Stimulated activated CD8-positive, alpha-beta memory T cell treated with anti-CD3 and anti-CD28 coated beads, Interleukin-15, amount 100 ng/mL, for 24 hours (primary cell): ENCODE measurements at regions not wholly inside any gene's neighbourhood (a gene's known extent, or its start where the extent isn't known, plus 50 kb on each side); places are given as distances from the start of the nearest gene placed in this dataset.

Experiments used
- DNase-seq: peaks from one replicate; pipeline ENCODE4 v3.0.0-alpha.2; 2020; ENCODE audit warnings: low read depth

DNA sequence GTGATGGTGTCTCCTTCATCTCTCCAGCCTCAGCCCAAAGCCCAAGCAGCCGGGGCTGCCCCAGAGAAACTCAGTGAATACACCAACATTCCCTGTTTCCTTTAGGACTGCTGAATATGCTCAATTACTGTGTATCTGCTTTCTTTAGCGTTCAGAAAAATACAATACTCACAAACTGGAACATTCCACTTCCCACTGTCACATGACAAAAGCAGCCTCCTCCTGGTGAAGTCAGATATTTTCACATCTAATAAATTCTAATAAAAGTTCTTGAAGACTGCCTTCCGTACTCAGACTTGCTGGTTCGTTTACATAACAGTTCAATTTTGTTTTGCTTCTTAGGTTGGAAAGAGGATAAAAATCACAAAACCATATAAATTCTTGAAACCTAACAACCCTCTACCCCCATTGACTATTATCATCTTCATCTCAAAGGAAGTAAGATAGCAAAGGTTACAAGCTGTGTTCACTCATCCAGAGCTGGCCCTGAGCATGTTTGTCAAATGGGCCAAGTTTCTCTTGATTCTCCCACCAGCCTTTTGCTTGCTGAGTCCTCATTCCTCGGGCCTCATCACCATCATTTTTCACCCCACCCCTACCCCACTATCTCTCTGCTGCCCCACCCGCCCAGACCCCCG lies 190.8 kb upstream of the HNRNPA3 start:
- no peak for DNase-seq

DNA sequence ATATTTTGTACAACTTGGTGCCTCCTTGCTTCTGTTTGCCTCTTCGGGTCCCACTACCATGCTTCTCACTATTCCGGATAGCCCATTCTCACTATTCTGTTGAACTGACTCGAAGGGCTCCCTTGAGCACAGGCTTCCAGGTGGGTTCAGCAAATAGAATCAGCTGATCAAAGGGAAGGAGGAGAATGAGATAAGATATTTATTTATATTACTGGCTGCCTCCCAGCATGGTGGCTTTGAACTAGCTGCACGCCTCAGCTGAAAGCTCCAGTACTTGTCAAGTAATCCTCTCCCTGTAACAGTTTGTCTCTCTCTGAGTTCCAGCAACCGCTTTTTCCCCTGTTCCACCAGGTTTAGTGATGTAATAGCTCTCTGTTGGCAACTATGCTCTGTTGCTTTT lies 187.8 kb upstream of the HNRNPA3 start:
- no peak for DNase-seq

DNA sequence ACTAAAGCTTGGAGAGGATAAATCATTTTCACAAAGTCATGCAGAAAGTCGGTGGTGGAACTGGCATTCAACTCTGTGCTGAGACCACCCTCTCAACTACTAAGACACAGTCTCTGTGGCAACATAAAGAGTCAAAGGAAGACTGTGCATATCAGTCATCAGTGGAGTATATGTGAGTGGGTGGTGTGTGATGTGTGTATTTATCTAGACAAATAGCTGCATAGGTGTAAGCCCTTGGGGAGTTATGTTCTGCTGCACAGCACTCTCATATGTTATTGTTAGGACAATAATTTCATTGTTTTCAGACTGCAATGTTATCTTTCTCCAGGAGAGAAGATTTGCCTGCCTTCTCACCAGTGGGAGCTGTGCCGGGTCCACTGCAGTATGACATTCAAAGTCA lies 186.3 kb upstream of the HNRNPA3 start:
- no peak for DNase-seq

DNA sequence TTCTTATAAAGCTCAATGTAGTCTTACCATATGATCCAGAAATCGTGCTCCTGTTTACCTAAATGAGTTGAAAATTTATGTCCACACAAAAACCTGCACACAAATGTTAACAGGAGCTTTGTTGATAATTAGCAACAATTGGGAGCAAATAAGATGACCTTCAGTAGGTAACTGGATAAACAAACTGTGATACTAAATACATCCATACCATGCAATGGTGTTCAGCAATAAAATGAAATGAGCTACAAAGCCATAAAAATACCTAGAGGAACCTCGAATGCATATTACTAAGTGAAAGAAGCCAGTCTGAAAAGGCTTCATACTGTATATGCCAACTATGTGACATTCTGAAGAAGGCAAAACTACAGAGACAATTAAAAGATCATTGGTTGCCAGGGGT lies 185.6 kb upstream of the HNRNPA3 start:
- no peak for DNase-seq

DNA sequence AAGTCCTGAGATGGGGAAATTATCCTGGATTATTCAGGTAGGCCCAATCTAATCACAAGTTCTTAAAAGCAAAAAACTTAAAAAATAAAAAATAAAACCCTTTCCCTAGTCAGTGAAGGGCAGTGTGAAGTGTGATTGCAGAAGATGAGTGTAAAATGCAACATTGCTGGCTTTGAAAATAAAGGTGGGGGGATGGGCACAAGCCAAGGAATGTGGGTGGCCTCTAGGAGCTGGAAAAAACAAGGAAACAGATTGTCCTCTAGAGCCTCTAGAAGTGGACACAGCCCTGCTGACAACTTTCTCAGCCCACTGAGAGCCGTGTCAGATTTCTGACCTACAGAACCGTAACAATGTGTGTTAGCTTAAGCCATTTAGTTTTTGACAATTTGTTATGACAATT lies 184.3 kb upstream of the HNRNPA3 start:
- no peak for DNase-seq

DNA sequence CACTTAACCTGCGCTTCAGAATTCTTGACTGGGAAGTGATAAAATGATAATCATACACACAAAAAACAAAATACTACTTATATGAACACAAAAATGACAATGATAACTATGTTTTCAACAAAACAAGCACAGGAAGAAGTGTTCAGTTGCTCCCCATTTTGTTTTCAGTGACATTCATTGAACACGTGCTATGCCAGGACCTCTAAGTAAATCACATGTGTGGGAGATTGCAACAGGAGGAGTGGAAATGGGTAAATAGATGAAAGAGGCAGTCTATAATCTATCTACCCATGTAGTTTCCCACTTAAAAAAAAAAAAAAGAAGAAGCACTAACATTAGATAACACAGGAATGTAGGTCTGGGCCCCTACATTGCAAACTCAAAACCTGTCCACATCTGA lies 183.5 kb upstream of the HNRNPA3 start:
- no peak for DNase-seq

DNA sequence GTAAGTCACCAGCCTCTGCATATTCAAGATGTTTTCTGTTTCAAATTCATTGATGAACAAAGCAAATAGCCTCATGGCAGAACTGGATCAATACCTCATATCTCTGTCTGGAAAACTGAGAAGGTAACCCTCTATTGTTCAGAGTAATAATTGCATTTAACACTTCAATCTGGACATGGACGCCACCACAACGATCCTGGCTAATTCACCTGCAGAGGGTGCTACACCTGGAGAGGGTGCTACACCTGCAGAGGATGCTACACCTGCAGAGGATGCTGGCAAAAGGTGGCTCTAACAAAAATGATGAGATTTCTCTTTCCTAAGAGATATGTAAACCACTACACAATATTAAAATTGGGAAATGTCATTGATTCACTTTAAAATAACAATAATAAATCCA lies 183.1 kb upstream of the HNRNPA3 start:
- DNase-seq: no peak

DNA sequence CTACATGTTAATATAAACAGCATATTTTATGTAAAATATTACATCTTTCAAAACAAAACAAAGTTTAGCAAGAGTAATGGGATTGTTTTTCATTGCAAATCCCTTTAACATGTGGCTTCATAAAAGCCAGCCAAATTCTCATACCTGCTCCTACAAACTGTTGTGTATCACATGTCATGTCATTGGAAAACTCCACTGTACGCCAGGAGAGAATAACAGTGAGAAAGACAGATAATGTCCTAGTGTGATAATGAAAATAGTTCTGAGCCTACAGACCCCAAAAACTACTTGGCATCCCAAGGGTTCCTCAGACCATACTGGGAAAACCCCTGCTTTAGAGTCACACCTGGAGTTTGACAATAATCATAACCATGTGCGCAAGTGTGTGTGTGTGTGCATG lies 182.7 kb upstream of the HNRNPA3 start:
- no peak for DNase-seq

DNA sequence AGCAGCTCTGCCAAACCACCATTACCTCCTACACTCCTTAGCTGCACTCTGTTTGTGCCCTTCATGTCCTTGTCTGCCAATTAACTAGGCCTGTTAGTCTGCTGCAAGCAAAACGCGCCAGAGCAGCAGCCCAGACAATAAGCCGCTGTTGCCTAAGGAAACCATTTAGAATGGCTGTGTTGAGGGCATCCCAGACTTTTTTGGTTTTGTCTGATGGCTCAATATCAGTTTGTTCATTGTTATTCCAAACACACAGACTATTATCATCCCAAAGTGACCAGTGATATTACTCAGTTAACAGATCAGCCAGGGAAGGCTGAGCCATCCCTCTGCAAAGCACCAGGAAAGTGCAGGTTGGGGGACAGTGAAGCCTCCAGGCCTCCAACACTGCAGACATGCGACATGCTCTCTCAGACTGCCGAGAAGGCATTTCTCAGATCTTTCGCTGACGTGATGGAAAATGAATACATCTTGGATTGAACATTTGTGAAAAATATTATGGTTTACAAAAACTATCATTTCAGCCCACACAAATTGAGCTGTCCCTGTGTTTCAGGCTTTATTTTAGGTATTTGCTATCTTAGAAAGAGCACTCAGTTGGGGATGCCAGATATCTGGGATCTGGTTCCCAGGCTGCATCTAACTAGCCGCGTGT lies 182.0 kb upstream of the HNRNPA3 start:
- DNase-seq: no peak

DNA sequence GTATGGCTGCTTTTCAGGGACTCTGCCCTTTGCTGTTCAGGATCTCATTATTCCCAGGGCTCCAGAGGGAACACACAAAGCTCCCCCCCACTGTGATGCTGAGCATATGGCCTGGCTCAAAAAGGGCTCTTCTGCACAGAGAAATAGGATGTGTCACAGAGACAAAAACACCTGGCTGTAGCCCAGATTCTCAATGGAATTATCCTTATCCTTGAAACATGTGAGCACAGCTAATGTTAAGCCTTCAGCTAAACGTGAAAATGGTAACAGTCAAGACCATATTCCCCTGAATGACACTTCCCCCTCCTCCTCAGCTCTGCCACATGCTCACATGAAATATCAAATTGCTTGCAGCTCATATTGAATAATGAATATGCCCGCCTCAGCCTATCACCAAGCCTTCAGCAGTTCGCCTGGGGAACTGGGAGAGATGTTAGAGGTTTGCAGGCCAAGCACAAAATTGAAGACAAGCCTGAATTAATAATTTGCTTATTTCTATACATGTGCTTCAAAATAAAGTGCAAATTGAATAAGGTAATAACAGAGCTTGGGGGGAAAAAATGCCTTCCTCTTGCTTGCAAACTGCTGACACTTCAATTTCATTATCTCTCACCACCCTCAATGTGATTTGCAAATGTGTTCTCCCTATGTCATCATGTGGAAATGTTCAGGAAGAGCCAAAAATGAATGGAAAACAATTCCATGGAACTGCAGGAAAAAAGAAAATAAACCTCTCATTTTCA lies 181.0 kb upstream of the HNRNPA3 start:
- DNase-seq: no peak

DNA sequence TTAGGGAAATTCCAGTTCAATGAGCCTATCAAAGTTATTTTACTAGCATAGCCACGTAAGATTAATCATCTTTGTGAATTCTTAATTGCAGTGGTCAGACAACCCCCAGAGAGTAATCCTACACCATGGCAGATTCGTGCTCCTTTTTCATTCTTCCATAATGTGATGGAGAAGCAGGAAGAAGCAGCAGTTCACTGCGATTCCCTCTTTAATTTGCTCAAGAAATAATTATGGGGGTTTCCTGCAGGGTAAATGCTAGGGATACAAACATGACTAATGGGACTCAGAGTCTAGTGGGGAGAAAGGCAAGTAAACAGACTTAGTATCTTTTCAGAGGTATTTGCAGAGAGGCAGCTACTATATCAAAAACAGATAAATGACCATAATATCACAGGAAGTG lies 175.8 kb upstream of the HNRNPA3 start:
- DNase-seq: no peak

DNA sequence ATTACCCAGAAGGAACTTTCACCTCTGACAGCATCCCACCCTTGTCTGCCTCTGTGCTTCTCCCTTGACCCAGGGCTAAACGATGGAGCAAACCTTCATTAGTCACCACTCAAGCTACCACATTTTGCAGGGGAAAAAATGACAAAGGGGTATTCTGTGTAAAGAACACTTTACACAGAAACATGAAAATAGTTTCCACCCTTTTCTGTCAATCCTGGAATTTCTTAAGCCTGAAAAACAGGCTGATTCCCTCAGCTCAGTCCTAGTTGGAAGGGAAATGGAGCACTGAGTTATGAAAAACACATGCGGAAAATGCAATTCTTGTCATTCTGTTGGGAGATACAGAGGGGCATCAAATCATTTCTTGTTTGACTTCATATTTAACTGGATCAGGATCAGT lies 175.0 kb upstream of the HNRNPA3 start:
- DNase-seq: no peak

DNA sequence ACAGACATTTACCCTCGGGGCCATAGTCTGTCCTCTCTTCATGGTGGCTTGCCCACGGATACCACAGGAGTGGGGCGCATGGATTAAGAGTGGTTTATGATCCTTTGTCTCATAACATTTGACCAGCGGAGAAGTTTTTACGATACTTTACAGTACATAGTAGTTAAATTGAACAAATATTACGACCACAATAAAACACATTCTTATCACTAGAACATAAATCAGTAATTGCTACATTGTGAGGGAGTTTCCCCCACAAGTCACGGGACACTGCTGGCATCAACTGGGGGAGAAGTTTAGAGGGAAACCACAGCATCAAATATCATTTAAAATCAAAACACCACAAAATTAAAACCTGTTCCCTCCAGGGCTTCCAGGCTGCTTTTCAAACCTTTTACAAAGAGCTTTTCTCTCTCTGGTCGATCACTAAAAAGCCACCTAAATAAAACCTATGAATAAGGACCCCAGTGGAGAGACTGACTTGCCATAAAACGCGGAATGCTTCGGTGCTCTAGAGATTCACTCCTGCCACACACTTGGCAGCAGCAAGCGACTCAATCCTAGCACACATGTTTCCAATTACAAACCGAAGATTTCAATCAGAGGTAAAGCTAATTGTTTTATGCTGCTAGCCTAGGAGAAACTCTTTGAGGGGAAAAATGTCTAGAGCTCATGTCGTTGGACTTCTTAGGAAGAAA lies 173.7 kb upstream of the HNRNPA3 start:
- DNase-seq: no peak

DNA sequence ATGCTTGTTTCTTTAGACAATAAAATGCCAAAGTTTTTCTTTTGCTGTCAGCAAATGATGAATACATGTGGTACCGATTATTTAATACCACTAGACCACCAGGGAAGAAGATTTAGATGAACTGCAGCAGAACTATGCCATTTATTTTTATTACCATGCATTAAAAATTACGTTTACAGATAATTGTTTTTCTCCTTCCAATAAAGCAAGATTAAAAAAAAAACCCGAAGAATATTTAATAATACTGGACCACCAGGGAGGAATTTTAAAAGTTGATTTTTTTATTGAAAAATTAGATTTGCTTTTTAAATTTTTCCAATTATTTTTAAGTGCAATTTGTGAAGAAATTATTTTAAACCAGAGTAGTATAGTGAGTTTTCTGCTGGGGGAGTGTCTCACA lies 170.3 kb upstream of the HNRNPA3 start:
- no peak for DNase-seq

DNA sequence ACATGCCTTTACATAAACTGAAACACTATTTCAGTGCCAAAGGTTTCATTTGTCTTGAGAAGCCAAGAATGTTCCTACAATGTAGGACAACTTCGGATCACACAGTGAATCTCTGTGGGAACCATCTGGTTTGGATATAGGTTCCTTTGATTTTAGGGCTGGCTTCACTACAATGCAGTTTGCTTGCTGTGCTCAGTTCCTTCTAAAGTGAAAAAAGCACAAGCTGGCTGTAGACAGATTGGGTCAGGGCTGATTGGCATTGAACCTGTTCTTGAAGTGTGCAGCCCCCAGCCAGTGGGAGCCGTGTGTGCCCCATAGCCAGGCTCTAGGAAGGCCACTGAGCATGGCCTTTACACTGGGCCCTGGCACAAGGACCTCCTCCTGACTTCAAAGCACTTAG lies 167.9 kb upstream of the HNRNPA3 start:
- no peak for DNase-seq

DNA sequence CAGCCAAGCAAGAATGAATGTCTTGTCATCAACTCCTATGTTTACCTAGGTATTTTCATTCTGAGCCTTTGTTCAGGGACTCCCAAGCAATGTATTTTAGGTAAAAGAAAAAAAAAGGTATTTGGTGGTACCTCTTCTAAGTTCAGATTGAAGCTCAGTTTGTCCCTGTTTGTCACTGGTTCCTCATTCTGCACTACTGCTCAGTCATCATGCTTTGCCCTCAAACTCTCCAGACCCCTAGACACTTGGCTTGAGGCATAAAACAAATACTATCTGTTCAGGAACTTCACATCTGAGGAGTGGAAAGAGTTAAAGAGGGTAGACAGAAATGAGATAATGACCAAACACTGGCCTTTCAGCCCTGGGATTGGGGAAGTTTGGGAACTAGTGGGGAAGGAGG lies 163.6 kb upstream of the HNRNPA3 start:
- DNase-seq: no peak

DNA sequence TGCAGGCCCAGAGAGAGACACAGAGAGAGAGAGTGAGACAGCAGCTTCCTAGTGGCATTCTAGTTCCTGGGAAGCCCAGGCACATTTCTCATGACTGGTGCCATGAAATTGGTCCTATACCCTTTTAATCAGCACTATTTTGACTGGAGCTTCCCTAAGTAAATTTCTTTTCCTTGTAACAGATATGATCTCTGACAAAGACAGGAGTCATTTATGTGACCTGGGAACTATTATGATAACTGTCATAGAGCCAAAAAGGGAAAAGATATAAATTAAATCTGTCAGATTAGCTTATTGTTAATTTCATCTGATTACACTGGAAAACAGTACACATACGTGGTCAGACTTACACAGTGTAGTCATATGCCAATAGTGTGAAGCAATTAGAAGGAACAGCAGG lies 161.3 kb upstream of the HNRNPA3 start:
- no peak for DNase-seq

DNA sequence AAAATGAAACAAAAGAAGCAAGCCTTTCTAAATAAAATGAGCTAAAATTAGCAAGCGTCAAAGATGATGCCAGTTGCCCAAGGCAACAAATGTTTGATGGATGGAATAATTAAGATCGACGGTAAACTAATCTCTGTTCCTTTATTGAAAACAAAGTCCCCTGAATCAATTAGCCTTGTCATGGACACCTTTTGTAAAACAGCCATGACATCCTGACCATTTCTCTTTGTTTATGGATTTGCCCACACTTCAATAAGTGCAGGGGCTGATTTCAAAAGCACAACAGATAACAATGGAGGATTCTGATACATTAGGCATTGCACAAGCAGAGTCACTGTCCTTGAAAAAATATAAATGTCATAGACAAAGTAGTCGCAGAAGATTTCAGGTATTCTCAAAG lies 160.1 kb upstream of the HNRNPA3 start:
- no peak for DNase-seq

DNA sequence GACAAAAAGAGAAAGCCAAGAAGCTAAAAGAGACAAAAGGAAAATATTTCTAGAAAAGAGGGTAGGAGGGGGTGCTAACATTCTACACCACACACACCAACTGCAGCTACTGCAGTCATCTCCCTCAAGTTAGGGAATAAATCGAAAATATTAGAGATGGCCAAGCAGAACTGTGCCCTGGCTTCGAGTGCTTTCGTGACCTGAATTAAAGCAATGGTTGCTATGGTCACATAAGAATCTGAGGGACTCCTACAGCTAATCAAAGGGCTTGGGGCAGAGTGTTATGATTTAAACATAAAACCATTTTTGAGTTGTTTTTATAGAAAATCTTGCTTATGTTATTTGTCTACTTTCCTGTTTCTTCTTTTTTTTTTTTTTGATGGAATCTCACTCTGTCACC lies 159.6 kb upstream of the HNRNPA3 start:
- no peak for DNase-seq

DNA sequence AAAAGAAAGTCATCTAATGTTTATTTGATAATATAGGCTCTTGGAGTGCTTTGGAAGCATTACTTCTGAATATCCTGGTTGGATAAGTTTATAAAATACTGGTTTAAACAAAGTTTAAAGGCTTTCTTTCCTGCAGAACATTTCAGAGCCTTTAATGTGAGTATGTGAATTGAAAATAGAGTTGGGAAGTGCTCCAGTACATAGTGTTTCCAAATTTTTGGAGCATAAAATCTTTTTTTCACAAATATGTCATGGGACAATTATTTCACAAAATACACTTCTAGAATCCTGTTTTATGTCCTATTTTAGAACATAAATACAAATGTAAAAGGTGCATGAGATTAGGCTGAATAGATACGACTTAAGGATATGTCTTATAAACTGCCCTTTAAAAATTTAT lies 158.9 kb upstream of the HNRNPA3 start:
- no peak for DNase-seq

DNA sequence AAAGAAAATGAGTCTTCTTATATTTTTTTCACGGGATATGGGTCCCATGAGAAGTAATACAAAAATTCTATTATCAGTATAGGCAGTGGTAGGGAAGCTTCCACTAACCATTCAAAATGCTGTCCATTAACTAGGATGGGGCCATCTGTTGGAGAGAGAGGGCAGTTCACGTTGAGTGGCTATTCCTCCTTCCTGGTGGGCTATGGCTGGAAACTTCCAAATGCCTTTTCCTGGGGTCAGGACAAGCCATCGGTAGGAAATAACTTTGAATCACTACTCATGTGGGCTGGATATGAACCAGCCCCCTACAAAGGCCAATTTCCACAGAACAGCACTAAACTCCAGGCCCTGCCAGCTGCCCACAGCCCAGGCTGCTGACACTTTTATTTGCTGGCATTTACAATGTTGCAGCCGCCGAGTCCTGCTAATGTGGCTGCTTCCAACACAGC lies 156.1 kb upstream of the HNRNPA3 start:
- DNase-seq: no peak

DNA sequence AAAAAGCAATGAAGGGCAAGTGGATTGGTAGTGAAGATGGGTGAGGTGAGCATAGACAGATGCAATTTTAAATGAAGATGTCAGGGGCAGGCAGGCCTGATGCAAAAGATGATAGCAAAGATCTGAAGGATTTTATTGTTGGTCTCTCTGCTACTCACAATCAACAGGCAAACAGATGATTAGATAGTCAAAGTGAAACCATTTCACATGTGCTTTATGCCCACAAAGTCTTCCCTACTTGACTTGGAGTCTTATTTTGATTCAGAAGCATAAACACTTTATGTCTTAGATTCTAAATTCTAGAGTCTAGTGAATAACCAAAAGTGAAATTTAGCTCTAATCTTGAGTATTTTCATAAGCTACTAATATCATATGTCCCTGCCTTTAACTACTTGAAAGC lies 153.8 kb upstream of the HNRNPA3 start:
- no peak for DNase-seq

DNA sequence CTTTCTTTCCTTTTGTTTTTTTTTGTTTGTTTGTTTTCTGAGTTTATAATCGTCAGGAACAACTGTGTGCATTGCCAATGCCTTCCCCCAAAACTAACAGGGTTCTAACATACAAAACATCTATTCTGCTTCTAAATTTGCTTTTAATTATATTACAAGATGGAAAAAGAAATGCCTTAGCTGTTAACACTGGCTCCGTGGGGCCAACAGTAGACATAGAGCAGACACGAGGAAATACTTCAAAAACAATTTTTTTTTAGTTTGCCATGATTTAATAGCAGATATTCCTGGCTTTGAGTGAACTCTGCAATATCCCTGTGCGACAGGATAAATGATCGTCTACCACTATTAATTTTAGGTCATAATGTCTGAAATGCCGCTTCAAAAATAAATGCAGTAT lies 153.3 kb upstream of the HNRNPA3 start:
- DNase-seq: no peak
